ENCODE measurements at regions not wholly inside any gene's neighbourhood (a gene's known extent, or its start where the extent isn't known, plus 50 kb on each side); places are given as distances from the start of the nearest gene placed in this dataset.

GRCh38 chr4:107203733-107204132 lies 167.6 kb upstream of the DKK2 start:
- no peaks in the 10 kb centered on the region for H3K4me1 ChIP-seq
- intact Hi-C loops (cut with DNase I): no loop called here
- H3K4me3 ChIP-seq: no peak overlapping the region
- H3K9me3 ChIP-seq: no peaks in the 10 kb centered on the region
- TF ChIP-seq CTCF (IDR thresholded peaks at IDR 0.05): no peak
- H3K27me3 ChIP-seq: no peaks in the 10 kb centered on the region
- no peak overlapping the region for H3K27ac ChIP-seq
- DNase-seq (no peak), ATAC-seq (no peak)
- no peaks in the 10 kb centered on the region for H3K36me3 ChIP-seq

GRCh38 chr4:107202744-107203143 lies 166.6 kb upstream of the DKK2 start:
- intact Hi-C loops (cut with DNase I): no loop called here
- Histone ChIP-seq H3K9me3 (no peaks in the 10 kb centered on the region), H3K27me3 (no peaks in the 10 kb centered on the region), H3K4me3 (no peak overlapping the region), H3K4me1 (no peaks in the 10 kb centered on the region), H3K36me3 (no peaks in the 10 kb centered on the region), H3K27ac (no peak overlapping the region)
- DNase-seq: no peak
- TF ChIP-seq CTCF (IDR thresholded peaks at IDR 0.05): no peak
- no peak for ATAC-seq

DNA sequence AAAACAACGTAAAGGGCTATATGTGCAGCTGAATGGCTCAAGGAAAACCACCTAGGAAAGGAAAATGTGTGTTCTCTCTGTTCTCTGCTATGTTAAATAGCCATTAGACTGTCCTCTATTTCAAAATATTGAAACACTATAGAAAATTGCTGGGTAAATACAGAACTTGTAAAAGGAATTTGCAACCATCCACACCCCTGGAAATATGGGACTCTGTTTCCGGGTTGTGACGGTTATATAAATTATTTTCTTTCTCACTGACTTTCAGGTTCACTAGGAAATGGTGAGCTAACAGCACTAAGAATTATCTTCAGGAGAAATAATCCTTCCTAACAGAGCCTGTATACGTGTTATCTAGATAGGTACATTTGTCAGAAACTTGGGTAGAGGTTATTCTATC lies 161.0 kb upstream of the DKK2 start:
- Histone ChIP-seq H3K4me3 (no peak overlapping the region), H3K36me3 (no peaks in the 10 kb centered on the region), H3K27me3 (no peaks in the 10 kb centered on the region), H3K9me3 (no peaks in the 10 kb centered on the region), H3K4me1 (no peaks in the 10 kb centered on the region), H3K27ac (no peak overlapping the region)
- DNase-seq: no peak
- ATAC-seq: no peak
- intact Hi-C loops (cut with DNase I): no loop called here
- TF ChIP-seq CTCF (IDR thresholded peaks at IDR 0.05): no peak

GRCh38 chr4:107196312-107196711 lies 160.2 kb upstream of the DKK2 start:
- TF ChIP-seq CTCF (IDR thresholded peaks at IDR 0.05): no peak
- Histone ChIP-seq H3K27me3 (no peaks in the 10 kb centered on the region), H3K36me3 (no peaks in the 10 kb centered on the region), H3K4me1 (no peaks in the 10 kb centered on the region), H3K27ac (no peak overlapping the region), H3K9me3 (no peaks in the 10 kb centered on the region), H3K4me3 (no peak overlapping the region)
- ATAC-seq (no peak), DNase-seq (no peak)
- intact Hi-C loops (cut with DNase I): no loop called here

- H3K27me3 ChIP-seq: no peaks in the 10 kb centered on the region
- H3K27ac ChIP-seq: no peak overlapping the region
- DNase-seq: no peak
- no peaks in the 10 kb centered on the region for H3K4me1 ChIP-seq
- H3K4me3 ChIP-seq: no peak overlapping the region
- intact Hi-C loops (cut with DNase I): no loop called here
- no peak for TF ChIP-seq CTCF (IDR thresholded peaks at IDR 0.05)
- no peaks in the 10 kb centered on the region for H3K9me3 ChIP-seq
- no peak for ATAC-seq
- no peaks in the 10 kb centered on the region for H3K36me3 ChIP-seq
Observed at GRCh38 chr4:107194005-107194404, 157.9 kb upstream of the DKK2 start.
